ENCODE measurements at regions not wholly inside any gene's neighbourhood (a gene's known extent, or its start where the extent isn't known, plus 50 kb on each side); places are given as distances from the start of the nearest gene placed in this dataset.
"Not testable (repeated sequence)": the region's sequence is repeated elsewhere in the genome, so short reads cannot be mapped to it uniquely, and the experiment has no call there.

DNA sequence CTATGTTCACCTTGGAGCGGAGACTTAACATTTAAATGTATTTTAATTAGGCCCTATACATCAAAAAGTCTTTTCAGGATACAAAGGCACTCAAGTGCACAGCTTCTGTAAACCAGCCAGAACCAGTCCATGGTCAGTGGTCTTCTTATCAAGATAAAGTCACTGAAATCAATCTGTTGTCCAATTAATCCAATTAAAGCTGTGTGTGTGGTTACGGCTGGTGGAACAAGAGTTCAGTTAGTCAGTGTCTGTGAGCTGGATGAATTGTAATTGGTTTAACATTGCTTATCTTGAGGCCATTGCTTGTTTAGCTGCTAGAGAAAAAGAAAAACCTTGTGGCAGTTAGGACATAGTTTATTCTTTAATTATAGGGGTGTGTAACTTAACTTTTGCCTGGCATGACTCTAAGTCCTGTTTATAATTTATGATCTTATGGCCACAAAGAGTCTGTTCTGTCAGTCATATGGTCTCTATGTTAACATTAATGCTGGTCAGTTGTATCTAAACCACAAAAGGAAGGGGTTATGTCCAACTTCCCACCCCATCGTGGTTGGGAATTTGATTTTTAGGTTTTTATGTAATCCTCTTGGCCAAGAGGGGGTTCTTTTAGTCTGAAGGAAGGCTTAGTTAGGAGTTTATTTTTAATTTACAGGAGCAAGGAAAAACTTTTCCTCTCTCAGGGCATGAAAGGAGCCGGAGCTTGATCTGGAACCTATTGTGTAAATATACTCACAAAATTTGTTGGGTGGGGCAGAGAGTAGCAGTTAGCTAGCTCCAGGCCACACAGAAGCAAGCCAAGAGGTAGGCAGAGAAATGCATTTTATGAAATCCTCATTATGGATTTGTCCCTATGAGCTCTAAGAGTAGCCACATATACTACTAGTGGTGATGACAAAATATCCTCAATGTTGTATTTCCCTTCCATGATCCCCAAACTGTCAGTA is 665.7 kb upstream of the ACTRT1 start:
- H3K9me3 ChIP-seq (ENCODE audit: low read length), result no peaks in the 10 kb centered on the region
- no peak overlapping the region for H2AFZ ChIP-seq (ENCODE audit: low read length)
- H3K4me1 ChIP-seq (ENCODE audit: low read length), result no peaks in the 10 kb centered on the region

DNA sequence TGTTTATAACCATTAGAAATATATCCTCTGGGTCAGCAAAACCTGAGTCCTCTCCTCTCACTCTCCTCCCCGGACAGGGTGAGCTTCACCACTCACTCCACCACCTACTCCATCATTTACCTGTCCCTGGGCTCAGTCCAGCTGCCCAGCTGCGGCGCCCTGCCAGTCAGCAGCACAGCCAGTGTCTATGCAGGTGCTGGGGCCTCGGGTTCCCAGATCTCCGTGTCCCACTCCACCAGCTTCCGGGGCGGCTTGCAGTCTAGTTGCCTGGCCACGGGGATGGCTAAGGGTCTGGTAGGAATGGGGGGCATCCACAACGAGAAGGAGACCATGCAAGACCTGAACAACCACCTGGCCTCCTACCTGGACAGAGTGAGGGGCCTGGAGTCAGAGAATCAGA is 662.2 kb upstream of the ACTRT1 start:
- H3K79me2 ChIP-seq (ENCODE audit: low read length), result no peaks in the 10 kb centered on the region
- no peak overlapping the region for H3K4me3 ChIP-seq (ENCODE audit: low read length)
- H4K20me1 ChIP-seq (ENCODE audit: insufficient read depth, low read depth, low read length), result no peaks in the 10 kb centered on the region
- H3K9ac ChIP-seq (ENCODE audit: low read length), result no peak overlapping the region
- no peaks in the 10 kb centered on the region for H3K36me3 ChIP-seq (ENCODE audit: insufficient read depth, low read length)
- no peak overlapping the region for H2AFZ ChIP-seq (ENCODE audit: low read length)
- no peaks in the 10 kb centered on the region for H3K27me3 ChIP-seq (ENCODE audit: low read length)
- H3K9me2 ChIP-seq (replicated peaks; ENCODE audit: insufficient read depth, low read length), result no peaks in the 10 kb centered on the region
- no peak for DNase-seq
- H3K27ac ChIP-seq (ENCODE audit: low read length), result no peak overlapping the region
- H3K4me1 ChIP-seq (ENCODE audit: low read length), result no peaks in the 10 kb centered on the region
- H3K4me2 ChIP-seq (ENCODE audit: low read depth, low read length, poor library complexity, severe bottlenecking), result no peak overlapping the region
- H3K9me3 ChIP-seq (ENCODE audit: low read length), result no peaks in the 10 kb centered on the region; the same call in 1 of the 2 replicates

More for the DNA sequence above, 665.7 kb upstream of the ACTRT1 start:
- Histone ChIP-seq H3K27me3 (ENCODE audit: low read length) (no peaks in the 10 kb centered on the region), H3K9ac (ENCODE audit: low read length) (no peak overlapping the region), H3K4me2 (ENCODE audit: low read depth, low read length, poor library complexity, severe bottlenecking) (no peak overlapping the region), H3K9me2 (replicated peaks; ENCODE audit: insufficient read depth, low read length) (no peaks in the 10 kb centered on the region), H4K20me1 (ENCODE audit: insufficient read depth, low read depth, low read length) (no peaks in the 10 kb centered on the region), H3K36me3 (ENCODE audit: insufficient read depth, low read length) (no peaks in the 10 kb centered on the region), H3K79me2 (ENCODE audit: low read length) (no peaks in the 10 kb centered on the region), H3K4me3 (ENCODE audit: low read length) (no peak overlapping the region), H3K27ac (ENCODE audit: low read length) (no peak overlapping the region)
- no peak for DNase-seq

DNA sequence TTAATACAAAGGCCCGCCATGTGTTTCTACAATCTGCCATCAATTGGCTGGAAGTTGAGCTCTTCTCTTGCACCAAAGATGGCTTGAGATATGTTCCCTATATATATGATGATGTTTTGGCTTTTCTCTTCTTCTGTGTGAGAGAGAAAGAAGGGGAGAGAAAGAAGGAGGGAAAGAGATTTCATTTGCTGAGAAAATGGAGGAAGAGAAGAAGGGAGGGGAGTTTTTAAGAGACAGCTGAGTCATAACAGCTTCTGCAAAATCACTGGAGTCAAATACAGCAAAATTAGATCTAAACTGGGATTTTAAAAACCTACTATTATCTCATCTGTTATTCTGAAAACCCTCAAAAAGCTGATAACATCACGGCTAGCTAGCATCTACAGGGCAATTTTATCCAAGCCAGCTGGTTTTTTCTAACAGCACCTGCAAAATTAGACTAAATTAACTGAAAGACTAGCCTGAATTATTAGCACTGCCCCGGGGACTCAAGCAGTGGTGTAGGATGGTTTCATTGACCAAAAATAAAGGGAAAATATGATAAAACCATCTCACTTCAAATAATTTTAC is 647.6 kb upstream of the ACTRT1 start:
- Histone ChIP-seq H3K36me3 (ENCODE audit: insufficient read depth, low read length) (no peaks in the 10 kb centered on the region), H3K79me2 (ENCODE audit: low read length) (no peaks in the 10 kb centered on the region), H2AFZ (ENCODE audit: low read length) (no peak overlapping the region), H3K4me1 (ENCODE audit: low read length) (no peaks in the 10 kb centered on the region), H3K9ac (ENCODE audit: low read length) (no peak overlapping the region), H4K20me1 (ENCODE audit: insufficient read depth, low read depth, low read length) (no peaks in the 10 kb centered on the region), H3K4me2 (ENCODE audit: low read depth, low read length, poor library complexity, severe bottlenecking) (no peak overlapping the region), H3K9me3 (ENCODE audit: low read length) (peaks cover 12% of the 10 kb centered on the region; the same call in 1 of the 2 replicates), H3K27me3 (ENCODE audit: low read length) (no peaks in the 10 kb centered on the region), H3K9me2 (replicated peaks; ENCODE audit: insufficient read depth, low read length) (no peaks in the 10 kb centered on the region), H3K27ac (ENCODE audit: low read length) (no peak overlapping the region), H3K4me3 (ENCODE audit: low read length) (no peak overlapping the region)
- no peak for DNase-seq

DNA sequence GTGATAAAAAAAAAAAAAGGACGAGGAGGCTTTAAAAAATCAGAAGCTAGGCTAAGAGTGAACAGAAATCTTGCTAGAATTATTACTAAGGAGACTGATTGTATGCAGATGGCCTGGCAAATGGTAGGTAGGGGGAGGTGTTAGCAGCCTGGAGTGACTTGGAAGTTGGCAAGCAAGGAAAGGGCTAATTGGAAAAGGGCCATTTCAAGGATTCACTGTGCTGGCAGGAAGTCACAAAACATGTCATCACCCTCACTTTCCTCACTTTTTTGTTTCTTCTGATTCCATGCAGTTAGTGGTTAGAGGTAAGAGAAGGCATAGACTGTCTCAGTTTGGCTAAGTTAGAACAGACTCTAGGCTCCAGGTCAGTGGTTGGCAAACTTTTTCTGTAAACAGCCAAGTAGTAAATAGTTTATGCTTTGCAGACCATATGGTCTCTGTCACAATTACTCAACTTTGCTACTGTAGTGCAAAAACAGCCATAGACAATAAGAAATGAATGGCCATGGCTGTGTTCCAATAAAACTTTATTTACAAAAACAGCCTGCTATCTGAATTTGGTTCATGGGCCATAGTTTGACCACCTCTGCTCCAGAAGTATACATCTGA is 646.5 kb upstream of the ACTRT1 start:
- DNase-seq, result no peak
- Histone ChIP-seq H3K4me3 (ENCODE audit: low read length) (no peak overlapping the region), H3K4me1 (ENCODE audit: low read length) (no peaks in the 10 kb centered on the region)

DNA sequence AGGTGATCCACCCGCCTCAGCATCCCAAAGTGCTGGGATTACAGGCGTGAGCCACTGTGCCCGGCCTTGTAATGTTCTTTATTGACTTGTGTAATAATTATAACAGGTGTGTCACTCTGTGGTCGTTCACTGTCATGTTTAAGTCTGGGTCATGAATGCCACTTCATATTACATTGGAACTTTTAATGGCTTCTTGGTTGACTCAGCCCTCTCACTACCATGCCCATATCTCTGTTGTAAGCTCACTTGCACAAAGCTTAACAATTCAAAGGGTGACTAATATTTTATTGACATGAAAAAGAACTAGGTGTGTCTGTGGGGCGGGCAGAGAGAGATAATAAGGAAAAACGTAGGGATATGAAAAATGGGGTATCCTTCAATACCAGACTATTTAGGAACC is 639.7 kb upstream of the ACTRT1 start:
- Histone ChIP-seq H3K4me1 (ENCODE audit: low read length) (no peaks in the 10 kb centered on the region), H3K27ac (ENCODE audit: low read length) (no peak overlapping the region), H3K9me3 (ENCODE audit: low read length) (no peaks in the 10 kb centered on the region), H3K9me2 (replicated peaks; ENCODE audit: insufficient read depth, low read length) (no peaks in the 10 kb centered on the region), H3K36me3 (ENCODE audit: insufficient read depth, low read length) (no peaks in the 10 kb centered on the region), H3K27me3 (ENCODE audit: low read length) (no peaks in the 10 kb centered on the region), H4K20me1 (ENCODE audit: insufficient read depth, low read depth, low read length) (no peaks in the 10 kb centered on the region), H3K79me2 (ENCODE audit: low read length) (no peaks in the 10 kb centered on the region), H2AFZ (ENCODE audit: low read length) (no peak overlapping the region), H3K4me2 (ENCODE audit: low read depth, low read length, poor library complexity, severe bottlenecking) (no peak overlapping the region), H3K4me3 (ENCODE audit: low read length) (no peak overlapping the region), H3K9ac (ENCODE audit: low read length) (no peak overlapping the region)
- DNase-seq, result no peak

More for the DNA sequence above, 646.5 kb upstream of the ACTRT1 start:
- Histone ChIP-seq H3K9ac (ENCODE audit: low read length) (no peak overlapping the region), H3K79me2 (ENCODE audit: low read length) (no peaks in the 10 kb centered on the region), H3K36me3 (ENCODE audit: insufficient read depth, low read length) (no peaks in the 10 kb centered on the region), H3K4me2 (ENCODE audit: low read depth, low read length, poor library complexity, severe bottlenecking) (no peak overlapping the region), H3K9me2 (replicated peaks; ENCODE audit: insufficient read depth, low read length) (no peaks in the 10 kb centered on the region), H4K20me1 (ENCODE audit: insufficient read depth, low read depth, low read length) (no peaks in the 10 kb centered on the region), H3K27ac (ENCODE audit: low read length) (no peak overlapping the region), H3K9me3 (ENCODE audit: low read length) (peaks cover 12% of the 10 kb centered on the region; the same call in 1 of the 2 replicates), H3K27me3 (ENCODE audit: low read length) (no peaks in the 10 kb centered on the region), H2AFZ (ENCODE audit: low read length) (no peak overlapping the region)

DNA sequence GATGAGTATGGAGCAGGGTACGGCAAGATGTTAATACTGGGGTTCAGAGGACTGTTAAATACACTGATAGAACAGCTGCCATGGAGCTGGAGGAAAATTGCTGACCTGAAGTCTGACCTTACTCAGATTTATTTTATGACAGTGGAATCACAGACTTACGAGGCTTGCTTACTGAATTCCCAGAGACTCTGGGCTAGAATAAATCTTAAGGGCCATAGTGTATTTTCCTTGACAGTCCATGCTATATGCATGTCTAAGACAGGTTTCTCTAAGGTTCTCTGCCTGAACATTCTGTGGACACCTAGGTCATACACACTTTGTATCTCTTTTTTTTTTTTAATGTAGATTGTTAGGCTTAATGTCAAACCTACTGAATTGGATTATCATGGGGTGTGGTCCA is 633.2 kb upstream of the ACTRT1 start:
- no peaks in the 10 kb centered on the region for H4K20me1 ChIP-seq (ENCODE audit: insufficient read depth, low read depth, low read length)
- no peak overlapping the region for H3K9ac ChIP-seq (ENCODE audit: low read length)
- no peak overlapping the region for H2AFZ ChIP-seq (ENCODE audit: low read length)
- H3K9me3 ChIP-seq (ENCODE audit: low read length), result no peaks in the 10 kb centered on the region
- H3K9me2 ChIP-seq (replicated peaks; ENCODE audit: insufficient read depth, low read length), result no peaks in the 10 kb centered on the region
- H3K4me2 ChIP-seq (ENCODE audit: low read depth, low read length, poor library complexity, severe bottlenecking), result no peak overlapping the region
- no peak overlapping the region for H3K27ac ChIP-seq (ENCODE audit: low read length)
- no peak overlapping the region for H3K4me3 ChIP-seq (ENCODE audit: low read length)
- DNase-seq, result no peak
- H3K79me2 ChIP-seq (ENCODE audit: low read length), result no peaks in the 10 kb centered on the region
- H3K27me3 ChIP-seq (ENCODE audit: low read length), result no peaks in the 10 kb centered on the region
- H3K36me3 ChIP-seq (ENCODE audit: insufficient read depth, low read length), result no peaks in the 10 kb centered on the region
- H3K4me1 ChIP-seq (ENCODE audit: low read length), result no peaks in the 10 kb centered on the region

DNA sequence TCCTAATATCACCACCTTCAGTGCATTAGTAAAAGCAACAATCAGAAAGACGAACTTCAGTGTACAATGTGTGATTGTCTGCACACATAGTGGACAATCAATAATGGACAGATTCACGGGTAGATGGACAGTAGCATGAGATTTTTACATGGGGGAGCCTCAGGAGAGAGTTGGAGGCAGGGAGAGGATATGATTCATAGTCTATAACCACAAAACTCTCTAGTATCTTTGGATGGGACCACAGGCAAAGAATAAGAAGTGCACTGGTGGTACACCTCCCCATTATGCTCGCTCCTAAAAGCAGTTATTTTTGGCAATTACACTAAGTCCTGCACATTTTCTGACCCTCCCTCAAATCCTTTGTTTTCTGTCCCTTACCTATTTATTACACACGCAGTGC is 624.4 kb upstream of the ACTRT1 start:
- no peaks in the 10 kb centered on the region for H3K36me3 ChIP-seq (ENCODE audit: insufficient read depth, low read length)
- H3K9me2 ChIP-seq (replicated peaks; ENCODE audit: insufficient read depth, low read length), result no peaks in the 10 kb centered on the region
- no peak for DNase-seq
- H3K4me3 ChIP-seq (ENCODE audit: low read length), result no peak overlapping the region
- H2AFZ ChIP-seq (ENCODE audit: low read length), result no peak overlapping the region
- H3K9ac ChIP-seq (ENCODE audit: low read length), result no peak overlapping the region
- H3K4me2 ChIP-seq (ENCODE audit: low read depth, low read length, poor library complexity, severe bottlenecking), result no peak overlapping the region
- no peaks in the 10 kb centered on the region for H3K4me1 ChIP-seq (ENCODE audit: low read length)
- H4K20me1 ChIP-seq (ENCODE audit: insufficient read depth, low read depth, low read length), result no peaks in the 10 kb centered on the region
- no peaks in the 10 kb centered on the region for H3K9me3 ChIP-seq (ENCODE audit: low read length)
- no peaks in the 10 kb centered on the region for H3K79me2 ChIP-seq (ENCODE audit: low read length)
- H3K27me3 ChIP-seq (ENCODE audit: low read length), result no peaks in the 10 kb centered on the region
- H3K27ac ChIP-seq (ENCODE audit: low read length), result no peak overlapping the region

DNA sequence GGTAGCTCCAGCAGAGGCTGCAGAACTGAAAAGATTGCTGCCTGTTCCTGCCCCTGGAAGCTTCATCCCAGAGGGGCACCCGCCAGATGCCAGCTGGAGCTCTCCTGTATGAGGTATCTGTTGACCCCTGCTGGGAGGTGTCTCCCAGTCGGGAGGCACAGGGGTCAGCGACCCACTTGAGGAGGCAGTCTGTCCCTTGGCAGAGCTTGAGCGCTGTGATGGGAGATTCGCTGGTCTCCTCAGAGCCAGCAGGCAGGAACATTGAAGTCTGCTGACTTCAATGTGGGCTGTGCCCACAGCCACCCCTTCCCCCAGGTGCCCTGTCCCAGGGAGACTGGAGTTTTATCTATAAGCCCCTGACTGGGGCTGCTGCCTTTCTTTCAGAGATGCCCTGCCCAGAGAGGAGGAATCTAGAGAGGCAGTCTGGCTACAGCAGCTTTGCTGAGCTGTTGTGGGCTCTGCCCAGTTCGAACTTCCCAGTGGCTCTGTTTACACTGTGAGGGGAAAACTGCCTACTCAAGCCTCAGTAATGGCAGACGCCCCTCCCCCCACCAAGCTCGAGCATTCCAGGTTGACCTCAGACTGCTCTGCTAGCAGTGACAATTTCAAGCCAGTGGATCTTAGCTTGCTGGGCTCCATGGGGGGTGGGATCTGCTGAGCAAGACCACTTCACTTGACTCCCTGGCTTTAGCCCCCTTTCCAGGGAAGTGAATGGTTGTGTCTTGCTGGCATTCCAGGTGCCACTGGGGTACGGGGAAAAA is 622.3 kb upstream of the ACTRT1 start:
- not testable (repeated sequence) for H2AFZ ChIP-seq (ENCODE audit: low read length); DNase-seq; H3K9ac ChIP-seq (ENCODE audit: low read length); H3K27me3 ChIP-seq (ENCODE audit: low read length); H3K79me2 ChIP-seq (ENCODE audit: low read length); H3K27ac ChIP-seq (ENCODE audit: low read length); H3K9me3 ChIP-seq (ENCODE audit: low read length); H3K4me3 ChIP-seq (ENCODE audit: low read length); H3K9me2 ChIP-seq (replicated peaks; ENCODE audit: insufficient read depth, low read length); H3K36me3 ChIP-seq (ENCODE audit: insufficient read depth, low read length); H3K4me2 ChIP-seq (ENCODE audit: low read depth, low read length, poor library complexity, severe bottlenecking); H3K4me1 ChIP-seq (ENCODE audit: low read length); H4K20me1 ChIP-seq (ENCODE audit: insufficient read depth, low read depth, low read length)

Data from Karpas-422 (cell line).